WTC11 (cell line): ENCODE measurements at regions not wholly inside any gene's neighbourhood (a gene's known extent, or its start where the extent isn't known, plus 50 kb on each side); places are given as distances from the start of the nearest gene placed in this dataset.

ENCODE experiments used
- ATAC-seq: fragments of 200-7000 bp; cut with Tn5 transposase; 2 replicates; pipeline ENCODE4 v1.10.0; 2021; ENCODE audit warnings: mild to moderate bottlenecking, moderate library complexity
- CTCF ChIA-PET: fragments of 300-600 bp; sonication (Branson Sonifier 250); formaldehyde crosslinking; loops from one replicate; lab custom pipeline; 2021; ENCODE audit warnings: antibody characterized with exemption; lab: Charles Lee
- POLR2A ChIA-PET: fragments of 350-600 bp; sonication (Branson Sonifier 250); formaldehyde crosslinking; loops from one replicate; lab custom pipeline; 2021; ENCODE audit warnings: antibody characterized with exemption; lab: Charles Lee
- DNase-seq: peaks from one replicate; pipeline ENCODE4 v3.0.0; 2021; ENCODE audit warnings: low spot score
- H3K27ac Mint-ChIP-seq: 2 replicates; pipeline ENCODE4 v1.8.0; 2021; ENCODE audit warnings: mixed read lengths
- H3K27me3 Mint-ChIP-seq: 2 replicates; pipeline ENCODE4 v1.8.0; 2021; ENCODE audit warnings: low read depth, mild to moderate bottlenecking, moderate library complexity, mixed read lengths
- H3K36me3 Mint-ChIP-seq: 2 replicates; pipeline ENCODE4 v1.8.0; 2021; ENCODE audit warnings: mixed read lengths
- H3K4me1 Mint-ChIP-seq: 2 replicates; pipeline ENCODE4 v1.8.0; 2022; ENCODE audit warnings: mixed read lengths
- H3K4me3 Mint-ChIP-seq: 2 replicates; pipeline ENCODE4 v1.8.0; 2021; ENCODE audit warnings: mild to moderate bottlenecking, moderate library complexity, mixed read lengths
- H3K9me3 Mint-ChIP-seq: 2 replicates; pipeline ENCODE4 v1.8.0; 2021; ENCODE audit warnings: mixed read lengths
- CBFB ChIP-seq: sonication (generic); formaldehyde crosslinking; IDR thresholded peaks from 2 replicates; pipeline ENCODE4 v1.8.1; 2022; ENCODE audit warnings: mild to moderate bottlenecking, low read depth, missing genetic modification reagents
- EMX1 ChIP-seq: fragments of 250-450 bp; sonication (Bioruptor Pico); IDR thresholded peaks from 2 replicates; pipeline ENCODE4 v1.8.0; 2021; ENCODE audit warnings: mild to moderate bottlenecking
- ERG ChIP-seq: fragments of 250-450 bp; sonication (Bioruptor Pico); IDR thresholded peaks from 2 replicates; pipeline ENCODE4 v1.8.0; 2021; ENCODE audit warnings: mild to moderate bottlenecking
- FOXJ3 ChIP-seq: sonication (generic); formaldehyde crosslinking; IDR thresholded peaks from 2 replicates; pipeline ENCODE4 v1.9.0; 2021; ENCODE audit warnings: missing genetic modification reagents, mild to moderate bottlenecking, borderline replicate concordance
- GABPB1 ChIP-seq: sonication (generic); formaldehyde crosslinking; IDR thresholded peaks from 2 replicates; pipeline ENCODE4 v1.8.1; 2023; ENCODE audit warnings: mild to moderate bottlenecking, missing genetic modification reagents
- GRHL2 ChIP-seq: fragments of 250-450 bp; sonication (Bioruptor Pico); IDR thresholded peaks from 2 replicates; pipeline ENCODE4 v1.8.0; 2022; ENCODE audit warnings: mild to moderate bottlenecking, moderate library complexity; ENCODE audit not compliant: insufficient replicate concordance, severe bottlenecking
- HMGA2 ChIP-seq: fragments of 250-450 bp; sonication (Bioruptor Pico); IDR thresholded peaks from 2 replicates; pipeline ENCODE4 v1.4.0; 2021; ENCODE audit warnings: mild to moderate bottlenecking, moderate library complexity
- MAX ChIP-seq: sonication (generic); formaldehyde crosslinking; IDR thresholded peaks from 2 replicates; pipeline ENCODE4 v1.8.0; 2022; ENCODE audit warnings: mild to moderate bottlenecking, missing genetic modification reagents
- OVOL2 ChIP-seq: fragments of 250-450 bp; sonication (Bioruptor Pico); IDR thresholded peaks from 2 replicates; pipeline ENCODE4 v1.9.0; 2021; ENCODE audit warnings: mild to moderate bottlenecking, borderline replicate concordance
- RORB ChIP-seq: fragments of 250-450 bp; sonication (Bioruptor Pico); IDR thresholded peaks from 2 replicates; pipeline ENCODE4 v1.9.0; 2021; ENCODE audit warnings: mild to moderate bottlenecking
- SMAD3 ChIP-seq: sonication (generic); formaldehyde crosslinking; IDR thresholded peaks from 2 replicates; pipeline ENCODE4 v1.8.0; 2022; ENCODE audit warnings: missing genetic modification reagents, mild to moderate bottlenecking, borderline replicate concordance
- TCF7 ChIP-seq: sonication (generic); formaldehyde crosslinking; IDR thresholded peaks from 2 replicates; pipeline ENCODE4 v1.8.0; 2022; ENCODE audit warnings: mild to moderate bottlenecking, low read depth, missing genetic modification reagents, moderate library complexity
- TEAD1 ChIP-seq: sonication (generic); formaldehyde crosslinking; IDR thresholded peaks from 2 replicates; pipeline ENCODE4 v1.8.0; 2022; ENCODE audit warnings: mild to moderate bottlenecking, missing genetic modification reagents
- ZNF317 ChIP-seq: sonication (generic); formaldehyde crosslinking; IDR thresholded peaks from 2 replicates; pipeline ENCODE4 v1.8.1; 2023; ENCODE audit warnings: low read depth, mild to moderate bottlenecking, moderate library complexity, missing genetic modification reagents, borderline replicate concordance
- TF ChIP-seq, protein P1 (sequence below): fragments of 200-600 bp; IDR thresholded peaks from 2 replicates; pipeline ENCODE4 v1.8.0; 2022; ENCODE audit warnings: antibody characterized with exemption
- TF ChIP-seq, protein P2 (sequence below): sonication (generic); formaldehyde crosslinking; IDR thresholded peaks from 2 replicates; pipeline ENCODE4 v1.8.1; 2023; ENCODE audit warnings: mild to moderate bottlenecking, missing genetic modification reagents
- TF ChIP-seq, protein P3 (sequence below): sonication (generic); formaldehyde crosslinking; IDR thresholded peaks from 2 replicates; pipeline ENCODE4 v1.8.1; 2023; ENCODE audit warnings: mild to moderate bottlenecking, moderate library complexity, missing genetic modification reagents
- TF ChIP-seq, protein P4 (sequence below): sonication (generic); formaldehyde crosslinking; IDR thresholded peaks from 2 replicates; pipeline ENCODE4 v1.8.0; 2023; ENCODE audit warnings: missing genetic modification reagents
- TF ChIP-seq, protein P5 (sequence below): sonication (generic); formaldehyde crosslinking; IDR thresholded peaks from 2 replicates; pipeline ENCODE4 v1.8.1; 2022; ENCODE audit warnings: mild to moderate bottlenecking, moderate library complexity, missing genetic modification reagents
- TF ChIP-seq, protein P6 (sequence below): sonication (generic); formaldehyde crosslinking; IDR thresholded peaks from 2 replicates; pipeline ENCODE4 v1.8.0; 2023; ENCODE audit warnings: mild to moderate bottlenecking, missing genetic modification reagents
- TF ChIP-seq, protein P7 (sequence below): sonication (generic); formaldehyde crosslinking; IDR thresholded peaks from 2 replicates; pipeline ENCODE4 v1.8.1; 2022; ENCODE audit warnings: low read depth, mild to moderate bottlenecking, moderate library complexity, missing genetic modification reagents, borderline replicate concordance

- peaks cover 51% of the 10 kb centered on the region for H3K36me3 Mint-ChIP-seq
- DNase-seq, result no peak
- no peak overlapping the region for H3K27ac Mint-ChIP-seq
- POLR2A ChIA-PET, result no interaction called here
- peaks cover 64% of the 10 kb centered on the region for H3K9me3 Mint-ChIP-seq
- ATAC-seq, result no peak
- CTCF ChIA-PET, result no interaction called here
- H3K4me1 Mint-ChIP-seq, result no peaks in the 10 kb centered on the region
- TF ChIP-seq, protein P1, sequence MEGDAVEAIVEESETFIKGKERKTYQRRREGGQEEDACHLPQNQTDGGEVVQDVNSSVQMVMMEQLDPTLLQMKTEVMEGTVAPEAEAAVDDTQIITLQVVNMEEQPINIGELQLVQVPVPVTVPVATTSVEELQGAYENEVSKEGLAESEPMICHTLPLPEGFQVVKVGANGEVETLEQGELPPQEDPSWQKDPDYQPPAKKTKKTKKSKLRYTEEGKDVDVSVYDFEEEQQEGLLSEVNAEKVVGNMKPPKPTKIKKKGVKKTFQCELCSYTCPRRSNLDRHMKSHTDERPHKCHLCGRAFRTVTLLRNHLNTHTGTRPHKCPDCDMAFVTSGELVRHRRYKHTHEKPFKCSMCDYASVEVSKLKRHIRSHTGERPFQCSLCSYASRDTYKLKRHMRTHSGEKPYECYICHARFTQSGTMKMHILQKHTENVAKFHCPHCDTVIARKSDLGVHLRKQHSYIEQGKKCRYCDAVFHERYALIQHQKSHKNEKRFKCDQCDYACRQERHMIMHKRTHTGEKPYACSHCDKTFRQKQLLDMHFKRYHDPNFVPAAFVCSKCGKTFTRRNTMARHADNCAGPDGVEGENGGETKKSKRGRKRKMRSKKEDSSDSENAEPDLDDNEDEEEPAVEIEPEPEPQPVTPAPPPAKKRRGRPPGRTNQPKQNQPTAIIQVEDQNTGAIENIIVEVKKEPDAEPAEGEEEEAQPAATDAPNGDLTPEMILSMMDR, result no peak
- TF ChIP-seq HMGA2 (CRISPR knock-in tag) (no peak), EMX1 (CRISPR knock-in tag) (no peak), ZNF317 (peak; percentile 86), GABPB1 (CRISPR knock-in tag) (no peak)
- TF ChIP-seq, protein P2, sequence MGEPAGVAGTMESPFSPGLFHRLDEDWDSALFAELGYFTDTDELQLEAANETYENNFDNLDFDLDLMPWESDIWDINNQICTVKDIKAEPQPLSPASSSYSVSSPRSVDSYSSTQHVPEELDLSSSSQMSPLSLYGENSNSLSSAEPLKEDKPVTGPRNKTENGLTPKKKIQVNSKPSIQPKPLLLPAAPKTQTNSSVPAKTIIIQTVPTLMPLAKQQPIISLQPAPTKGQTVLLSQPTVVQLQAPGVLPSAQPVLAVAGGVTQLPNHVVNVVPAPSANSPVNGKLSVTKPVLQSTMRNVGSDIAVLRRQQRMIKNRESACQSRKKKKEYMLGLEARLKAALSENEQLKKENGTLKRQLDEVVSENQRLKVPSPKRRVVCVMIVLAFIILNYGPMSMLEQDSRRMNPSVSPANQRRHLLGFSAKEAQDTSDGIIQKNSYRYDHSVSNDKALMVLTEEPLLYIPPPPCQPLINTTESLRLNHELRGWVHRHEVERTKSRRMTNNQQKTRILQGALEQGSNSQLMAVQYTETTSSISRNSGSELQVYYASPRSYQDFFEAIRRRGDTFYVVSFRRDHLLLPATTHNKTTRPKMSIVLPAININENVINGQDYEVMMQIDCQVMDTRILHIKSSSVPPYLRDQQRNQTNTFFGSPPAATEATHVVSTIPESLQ (CRISPR knock-in tag), result no peak
- TF ChIP-seq, protein P3, sequence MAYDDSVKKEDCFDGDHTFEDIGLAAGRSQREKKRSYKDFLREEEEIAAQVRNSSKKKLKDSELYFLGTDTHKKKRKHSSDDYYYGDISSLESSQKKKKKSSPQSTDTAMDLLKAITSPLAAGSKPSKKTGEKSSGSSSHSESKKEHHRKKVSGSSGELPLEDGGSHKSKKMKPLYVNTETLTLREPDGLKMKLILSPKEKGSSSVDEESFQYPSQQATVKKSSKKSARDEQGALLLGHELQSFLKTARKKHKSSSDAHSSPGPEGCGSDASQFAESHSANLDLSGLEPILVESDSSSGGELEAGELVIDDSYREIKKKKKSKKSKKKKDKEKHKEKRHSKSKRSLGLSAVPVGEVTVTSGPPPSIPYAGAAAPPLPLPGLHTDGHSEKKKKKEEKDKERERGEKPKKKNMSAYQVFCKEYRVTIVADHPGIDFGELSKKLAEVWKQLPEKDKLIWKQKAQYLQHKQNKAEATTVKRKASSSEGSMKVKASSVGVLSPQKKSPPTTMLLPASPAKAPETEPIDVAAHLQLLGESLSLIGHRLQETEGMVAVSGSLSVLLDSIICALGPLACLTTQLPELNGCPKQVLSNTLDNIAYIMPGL (CRISPR knock-in tag), result no peak
- no peak overlapping the region for H3K4me3 Mint-ChIP-seq
- peaks cover 7% of the 10 kb centered on the region for H3K27me3 Mint-ChIP-seq
Observed at GRCh38 chr7:156185076-156185475, 372.8 kb upstream of the SHH start.

DNA sequence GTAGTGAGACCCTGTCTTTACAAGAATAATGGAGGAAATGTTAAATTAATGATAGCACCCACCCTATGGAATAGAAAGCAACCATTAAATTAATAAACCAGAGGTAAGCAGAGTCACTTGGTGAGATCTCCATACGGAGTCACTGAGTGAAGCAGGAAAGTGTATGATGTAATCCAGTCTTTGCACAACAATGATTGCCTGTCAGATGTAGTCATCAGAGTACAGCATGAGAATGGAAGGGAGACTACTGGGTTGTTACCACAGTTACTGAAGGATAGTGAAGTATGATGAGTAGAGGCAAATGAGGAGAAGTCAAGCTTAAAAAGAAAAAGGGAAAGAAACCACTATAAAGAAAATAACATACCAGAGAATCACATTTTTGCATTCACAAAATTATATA lies 371.9 kb upstream of the SHH start:
- POLR2A ChIA-PET, result no interaction called here
- H3K27ac Mint-ChIP-seq, result no peak overlapping the region
- DNase-seq (no peak), ATAC-seq (no peak)
- H3K27me3 Mint-ChIP-seq, result peaks cover 11% of the 10 kb centered on the region
- H3K36me3 Mint-ChIP-seq, result peaks cover 49% of the 10 kb centered on the region
- CTCF ChIA-PET, result no interaction called here
- peaks cover 62% of the 10 kb centered on the region for H3K9me3 Mint-ChIP-seq
- H3K4me3 Mint-ChIP-seq, result no peak overlapping the region
- no peaks in the 10 kb centered on the region for H3K4me1 Mint-ChIP-seq
- TF ChIP-seq, protein P4, sequence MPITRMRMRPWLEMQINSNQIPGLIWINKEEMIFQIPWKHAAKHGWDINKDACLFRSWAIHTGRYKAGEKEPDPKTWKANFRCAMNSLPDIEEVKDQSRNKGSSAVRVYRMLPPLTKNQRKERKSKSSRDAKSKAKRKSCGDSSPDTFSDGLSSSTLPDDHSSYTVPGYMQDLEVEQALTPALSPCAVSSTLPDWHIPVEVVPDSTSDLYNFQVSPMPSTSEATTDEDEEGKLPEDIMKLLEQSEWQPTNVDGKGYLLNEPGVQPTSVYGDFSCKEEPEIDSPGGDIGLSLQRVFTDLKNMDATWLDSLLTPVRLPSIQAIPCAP (CRISPR knock-in tag), result no peak
- TF ChIP-seq CBFB (CRISPR knock-in tag) (no peak), MAX (no peak), FOXJ3 (CRISPR knock-in tag) (no peak), TEAD1 (no peak), OVOL2 (CRISPR knock-in tag) (no peak), RORB (CRISPR knock-in tag) (no peak), SMAD3 (CRISPR knock-in tag) (no peak), GRHL2 (CRISPR knock-in tag) (no peak), EMX1 (CRISPR knock-in tag) (no peak), TCF7 (CRISPR knock-in tag) (no peak), ERG (CRISPR knock-in tag) (no peak)
- TF ChIP-seq, protein P5, sequence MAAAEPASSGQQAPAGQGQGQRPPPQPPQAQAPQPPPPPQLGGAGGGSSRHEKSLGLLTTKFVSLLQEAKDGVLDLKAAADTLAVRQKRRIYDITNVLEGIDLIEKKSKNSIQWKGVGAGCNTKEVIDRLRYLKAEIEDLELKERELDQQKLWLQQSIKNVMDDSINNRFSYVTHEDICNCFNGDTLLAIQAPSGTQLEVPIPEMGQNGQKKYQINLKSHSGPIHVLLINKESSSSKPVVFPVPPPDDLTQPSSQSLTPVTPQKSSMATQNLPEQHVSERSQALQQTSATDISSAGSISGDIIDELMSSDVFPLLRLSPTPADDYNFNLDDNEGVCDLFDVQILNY (CRISPR knock-in tag), result no peak
- TF ChIP-seq, protein P6, sequence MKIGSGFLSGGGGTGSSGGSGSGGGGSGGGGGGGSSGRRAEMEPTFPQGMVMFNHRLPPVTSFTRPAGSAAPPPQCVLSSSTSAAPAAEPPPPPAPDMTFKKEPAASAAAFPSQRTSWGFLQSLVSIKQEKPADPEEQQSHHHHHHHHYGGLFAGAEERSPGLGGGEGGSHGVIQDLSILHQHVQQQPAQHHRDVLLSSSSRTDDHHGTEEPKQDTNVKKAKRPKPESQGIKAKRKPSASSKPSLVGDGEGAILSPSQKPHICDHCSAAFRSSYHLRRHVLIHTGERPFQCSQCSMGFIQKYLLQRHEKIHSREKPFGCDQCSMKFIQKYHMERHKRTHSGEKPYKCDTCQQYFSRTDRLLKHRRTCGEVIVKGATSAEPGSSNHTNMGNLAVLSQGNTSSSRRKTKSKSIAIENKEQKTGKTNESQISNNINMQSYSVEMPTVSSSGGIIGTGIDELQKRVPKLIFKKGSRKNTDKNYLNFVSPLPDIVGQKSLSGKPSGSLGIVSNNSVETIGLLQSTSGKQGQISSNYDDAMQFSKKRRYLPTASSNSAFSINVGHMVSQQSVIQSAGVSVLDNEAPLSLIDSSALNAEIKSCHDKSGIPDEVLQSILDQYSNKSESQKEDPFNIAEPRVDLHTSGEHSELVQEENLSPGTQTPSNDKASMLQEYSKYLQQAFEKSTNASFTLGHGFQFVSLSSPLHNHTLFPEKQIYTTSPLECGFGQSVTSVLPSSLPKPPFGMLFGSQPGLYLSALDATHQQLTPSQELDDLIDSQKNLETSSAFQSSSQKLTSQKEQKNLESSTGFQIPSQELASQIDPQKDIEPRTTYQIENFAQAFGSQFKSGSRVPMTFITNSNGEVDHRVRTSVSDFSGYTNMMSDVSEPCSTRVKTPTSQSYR (CRISPR knock-in tag), result no peak
- TF ChIP-seq, protein P7, sequence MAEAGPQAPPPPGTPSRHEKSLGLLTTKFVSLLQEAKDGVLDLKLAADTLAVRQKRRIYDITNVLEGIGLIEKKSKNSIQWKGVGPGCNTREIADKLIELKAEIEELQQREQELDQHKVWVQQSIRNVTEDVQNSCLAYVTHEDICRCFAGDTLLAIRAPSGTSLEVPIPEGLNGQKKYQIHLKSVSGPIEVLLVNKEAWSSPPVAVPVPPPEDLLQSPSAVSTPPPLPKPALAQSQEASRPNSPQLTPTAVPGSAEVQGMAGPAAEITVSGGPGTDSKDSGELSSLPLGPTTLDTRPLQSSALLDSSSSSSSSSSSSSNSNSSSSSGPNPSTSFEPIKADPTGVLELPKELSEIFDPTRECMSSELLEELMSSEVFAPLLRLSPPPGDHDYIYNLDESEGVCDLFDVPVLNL (CRISPR knock-in tag), result no peak
